HuH-7.5 (cell line): ENCODE measurements at regions not wholly inside any gene's neighbourhood (a gene's known extent, or its start where the extent isn't known, plus 50 kb on each side); places are given as distances from the start of the nearest gene placed in this dataset.

Source experiments
- DNase-seq: peaks from one replicate; pipeline ENCODE4 v3.0.0; 2011; ENCODE audit warnings: low spot score

DNA sequence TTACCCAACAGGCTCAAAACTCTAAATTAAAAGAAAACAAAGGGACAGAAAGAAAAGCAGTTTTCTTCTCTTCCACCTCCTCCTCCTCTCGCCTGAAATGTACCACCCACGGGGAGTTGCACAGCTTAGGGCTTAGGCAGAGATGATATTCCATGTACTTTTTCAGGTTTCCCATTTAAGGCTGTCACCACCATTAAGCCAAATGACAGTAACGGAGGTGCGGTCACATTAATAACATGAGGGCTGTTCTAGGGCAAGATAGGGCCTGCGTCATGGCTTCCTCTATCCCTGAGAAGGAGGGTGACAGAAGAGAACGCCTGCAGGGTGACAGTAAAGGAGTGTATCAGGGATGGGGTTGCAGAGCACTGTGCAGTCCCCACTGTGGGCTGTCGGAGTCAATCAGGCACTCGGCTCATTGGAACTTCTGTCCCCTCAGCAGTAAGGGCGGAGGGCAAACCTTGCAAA lies 51.7 kb upstream of the TJP1 start:
- DNase-seq, result no peak

DNA sequence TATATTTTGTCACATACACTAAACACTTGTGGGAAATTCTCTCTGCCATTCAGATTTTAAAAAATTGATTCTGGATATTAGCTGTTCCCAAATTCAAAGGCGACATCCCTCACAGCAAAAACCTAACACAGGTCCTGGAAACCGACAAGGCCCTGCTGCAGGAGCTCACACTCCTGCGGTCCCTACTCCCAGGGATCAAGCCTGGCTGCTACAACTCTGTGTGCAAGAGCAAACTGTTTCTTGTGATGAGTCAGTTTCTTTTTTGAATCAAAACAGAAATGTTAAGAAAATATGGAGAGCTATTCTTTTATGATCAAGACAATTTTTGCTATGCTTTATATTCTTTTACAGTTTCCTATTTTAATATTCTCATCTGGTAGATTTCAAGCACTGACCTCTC lies 51.0 kb upstream of the TJP1 start:
- DNase-seq, result no peak

DNA sequence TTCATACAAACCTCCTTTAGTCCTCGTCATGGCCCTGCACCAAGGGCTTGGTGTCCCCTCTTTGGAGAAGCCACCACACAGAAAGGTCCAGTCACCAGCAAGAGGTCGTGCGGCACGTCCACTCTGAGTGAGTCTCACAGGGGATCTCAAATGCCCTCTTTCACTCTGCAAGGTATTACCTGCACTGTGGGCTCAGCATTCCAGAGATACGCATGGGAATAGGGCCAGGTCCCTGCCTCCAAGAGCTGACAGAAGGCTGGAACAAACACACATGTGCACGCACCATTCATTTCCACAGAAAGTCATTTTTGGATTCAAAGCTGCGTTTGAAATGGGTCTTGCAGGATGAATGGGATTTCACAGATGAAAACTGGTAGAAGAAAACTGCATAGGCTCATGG lies 50.4 kb upstream of the TJP1 start:
- no peak for DNase-seq
